Putamen (tissue), 1 donor: ENCODE measurements at regions not wholly inside any gene's neighbourhood (a gene's known extent, or its start where the extent isn't known, plus 50 kb on each side); places are given as distances from the start of the nearest gene placed in this dataset.
"Not testable (repeated sequence)": the region's sequence is repeated elsewhere in the genome, so short reads cannot be mapped to it uniquely, and the experiment has no call there.

Source experiments
- DNase-seq: peaks from one replicate; pipeline ENCODE4 v3.0.0-alpha.2; 2016; ENCODE audit warnings: low spot score

DNA sequence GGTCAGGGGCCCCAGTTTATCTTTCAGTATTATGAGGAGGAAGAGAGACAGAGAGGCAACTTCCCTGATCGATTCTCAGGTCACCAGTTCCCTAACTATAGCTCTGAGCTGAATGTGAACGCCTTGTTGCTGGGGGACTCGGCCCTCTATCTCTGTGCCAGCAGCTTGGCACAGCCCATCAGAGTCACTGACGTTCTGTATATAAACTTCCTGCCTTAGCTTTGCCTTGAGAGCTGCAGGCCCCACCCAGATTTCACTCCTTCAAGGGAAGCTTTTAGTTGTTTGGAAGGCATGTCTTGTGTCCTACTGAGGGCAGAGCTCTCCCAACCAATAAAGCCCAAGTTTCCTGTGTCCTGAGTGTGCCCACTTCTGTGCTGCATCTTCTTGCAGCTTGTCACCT lies 242.5 kb upstream of the PRSS58 start:
- DNase-seq: no peak

DNA sequence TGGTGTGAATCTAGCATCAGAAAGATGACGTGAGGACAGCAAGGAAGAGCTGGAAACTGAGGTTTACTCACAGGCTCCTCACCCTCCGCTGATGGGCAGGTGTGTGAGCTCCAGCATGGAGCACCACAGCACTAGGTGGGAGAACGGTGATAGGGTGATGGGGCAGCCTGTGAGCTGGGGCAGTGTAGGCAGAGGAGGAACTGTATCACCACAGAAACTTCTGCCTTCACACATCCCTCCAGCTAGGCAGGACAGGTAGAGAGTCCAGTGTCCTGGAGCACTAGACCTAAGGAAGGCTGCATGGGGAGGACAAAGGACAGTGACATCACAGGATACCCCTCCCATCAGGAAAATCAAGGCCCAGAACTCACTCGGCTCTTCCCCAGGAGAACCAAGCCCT lies 241.8 kb upstream of the PRSS58 start:
- no peak for DNase-seq

DNA sequence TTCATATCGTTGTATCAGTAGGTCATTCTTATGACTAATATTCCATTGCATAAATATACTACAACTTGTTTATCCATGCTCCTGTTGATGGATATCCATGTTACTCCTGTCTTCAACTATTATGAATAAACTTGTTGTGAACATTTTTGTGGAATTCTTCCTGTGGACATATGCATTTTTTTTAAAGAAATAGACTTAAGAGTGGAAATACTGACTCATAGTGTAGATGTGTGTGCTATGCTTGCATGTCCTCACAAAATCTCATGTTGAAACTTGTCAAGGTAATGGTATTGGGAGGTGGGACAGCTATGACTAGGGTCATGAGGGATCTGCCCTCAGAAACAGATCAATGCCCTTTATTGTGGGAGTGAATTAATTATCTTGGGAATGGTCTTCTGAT lies 240.5 kb upstream of the PRSS58 start:
- DNase-seq: no peak

DNA sequence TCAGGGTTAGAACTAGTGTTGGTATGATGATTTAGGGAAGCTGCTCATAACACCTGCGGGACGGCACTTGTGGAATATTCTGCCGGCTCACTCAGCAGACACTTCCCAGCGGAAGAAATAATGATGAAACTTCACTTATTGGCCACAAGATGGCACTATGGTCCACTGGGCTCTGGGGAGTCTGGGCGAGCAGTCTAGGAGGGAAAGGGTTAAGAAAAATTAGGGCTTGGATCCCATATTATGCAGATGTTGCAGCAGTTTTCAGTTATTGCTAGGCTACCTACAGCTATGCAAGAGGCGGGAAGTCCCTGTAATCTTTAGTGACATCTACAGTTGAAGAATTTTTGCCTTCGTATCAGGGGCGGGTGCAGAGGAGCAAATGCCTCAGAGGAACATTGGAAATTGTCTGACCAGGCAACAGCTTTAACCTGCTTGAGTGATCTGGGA lies 238.7 kb upstream of the PRSS58 start:
- DNase-seq: no peak

DNA sequence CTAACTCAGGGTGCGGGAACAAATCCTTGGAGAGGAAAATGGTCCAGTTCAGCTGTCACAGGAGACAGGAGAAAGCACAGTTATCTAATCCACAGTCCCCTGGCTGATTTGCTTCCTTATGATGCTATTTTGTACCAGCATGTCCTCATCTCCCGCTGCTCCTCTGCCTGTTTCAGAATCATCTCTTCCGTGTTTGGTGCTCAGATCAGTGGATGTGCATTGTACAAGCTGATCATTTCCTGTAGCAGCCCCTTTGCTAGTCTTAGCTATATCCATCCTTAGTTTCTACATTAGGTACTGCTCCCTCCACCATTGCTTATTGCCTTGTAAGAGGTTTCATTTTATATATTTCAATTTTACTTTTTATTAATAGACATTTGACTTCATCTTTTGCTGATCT lies 238.0 kb upstream of the PRSS58 start:
- DNase-seq: not testable (repeated sequence)

DNA sequence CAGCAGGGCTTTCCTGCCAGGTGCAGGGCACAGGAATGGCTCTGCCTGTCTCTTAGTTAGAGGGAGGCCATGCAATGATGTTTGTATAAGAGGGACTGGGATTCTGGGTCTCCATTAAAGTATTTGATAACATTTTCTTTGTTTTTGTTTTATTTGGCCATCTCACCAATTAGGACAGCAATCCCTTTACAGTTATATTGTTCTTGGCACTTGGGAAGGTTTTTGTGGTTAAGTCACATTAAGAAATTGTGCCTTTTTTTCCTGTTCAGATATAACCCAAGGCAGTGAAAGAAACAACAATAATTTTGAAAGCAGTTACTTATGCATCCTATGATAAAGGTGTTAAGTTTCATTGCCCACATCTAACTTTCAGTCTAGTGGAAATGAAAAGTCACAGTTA lies 237.4 kb upstream of the PRSS58 start:
- not testable (repeated sequence) for DNase-seq

DNA sequence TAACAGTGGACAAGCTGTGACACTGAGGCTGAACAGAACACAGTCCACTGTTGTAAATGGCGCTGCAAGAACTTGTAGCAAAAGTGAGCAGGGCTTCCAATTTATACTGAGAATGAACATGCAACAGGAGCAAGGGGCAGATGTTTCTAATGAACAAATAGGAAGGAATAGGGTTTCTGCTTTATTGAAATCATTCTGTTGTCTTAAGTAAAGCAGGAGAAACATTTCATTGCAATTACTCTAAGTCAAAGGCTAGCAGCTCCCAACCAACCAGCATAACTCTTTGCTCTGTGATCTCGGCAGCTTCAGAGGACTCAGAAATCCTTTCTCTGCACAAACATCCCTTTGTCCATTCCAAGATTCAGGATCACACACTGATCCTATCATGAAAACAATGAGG lies 236.2 kb upstream of the PRSS58 start:
- DNase-seq: no peak

DNA sequence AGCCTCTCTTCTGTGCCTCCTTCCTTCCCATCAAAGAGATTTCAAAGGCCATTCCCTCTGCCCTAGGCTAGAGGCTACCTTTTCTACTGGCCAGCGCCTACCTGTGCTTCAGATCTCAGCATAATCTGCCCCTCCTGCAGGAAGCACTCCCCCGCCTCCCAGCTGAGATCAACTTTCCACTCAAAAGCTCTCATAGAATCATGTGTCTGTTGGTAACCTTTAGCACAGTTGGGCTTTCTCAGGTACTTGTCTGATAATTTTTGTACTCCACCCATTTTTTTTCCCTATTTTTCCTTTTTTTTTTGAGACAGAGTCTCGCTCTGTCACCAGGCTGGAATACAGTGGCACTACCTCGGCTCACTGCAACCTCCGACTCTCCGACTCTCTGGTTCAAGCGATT lies 231.0 kb upstream of the PRSS58 start:
- DNase-seq: no peak

DNA sequence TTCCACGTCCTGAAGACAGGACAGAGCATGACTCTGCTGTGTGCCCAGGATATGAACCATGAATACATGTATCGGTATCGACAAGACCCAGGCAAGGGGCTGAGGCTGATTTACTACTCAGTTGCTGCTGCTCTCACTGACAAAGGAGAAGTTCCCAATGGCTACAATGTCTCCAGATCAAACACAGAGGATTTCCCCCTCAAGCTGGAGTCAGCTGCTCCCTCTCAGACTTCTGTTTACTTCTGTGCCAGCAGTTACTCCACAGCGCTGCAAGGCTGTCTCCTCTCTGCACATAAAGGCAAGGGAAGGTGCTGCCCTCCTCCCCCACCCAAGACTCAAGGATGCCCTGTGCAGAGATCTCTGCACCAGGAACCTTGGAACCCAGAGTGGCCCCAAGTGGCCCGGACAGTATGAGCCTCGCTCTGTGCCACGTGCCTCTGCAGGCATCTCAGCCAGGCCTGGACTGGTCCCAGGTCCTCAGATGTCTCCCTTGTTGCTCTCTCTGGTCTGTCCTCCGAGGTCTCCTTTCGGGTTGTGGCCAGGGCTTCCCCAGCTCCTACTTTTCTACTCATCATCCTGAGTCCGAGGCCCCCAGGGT lies 230.3 kb upstream of the PRSS58 start:
- DNase-seq: no peak

DNA sequence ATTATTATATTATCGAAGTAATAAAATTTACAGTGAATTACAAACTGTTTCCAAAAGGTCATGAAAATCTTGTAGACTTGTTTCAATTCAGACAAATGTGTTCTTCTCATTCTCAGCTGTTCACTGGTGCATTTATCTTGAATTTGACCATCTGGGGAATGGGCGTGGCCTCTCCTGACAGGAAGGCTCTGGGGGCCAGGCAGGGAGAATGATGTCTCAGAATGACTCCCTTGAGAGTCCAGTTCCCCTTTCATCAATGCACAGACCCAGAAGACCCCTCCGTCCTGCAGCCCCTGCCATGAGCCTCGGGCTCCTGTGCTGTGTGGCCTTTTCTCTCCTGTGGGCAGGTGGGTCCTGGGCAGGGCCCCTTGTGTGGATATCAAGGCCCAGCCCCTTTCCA lies 229.7 kb upstream of the PRSS58 start:
- DNase-seq: not testable (repeated sequence)

DNA sequence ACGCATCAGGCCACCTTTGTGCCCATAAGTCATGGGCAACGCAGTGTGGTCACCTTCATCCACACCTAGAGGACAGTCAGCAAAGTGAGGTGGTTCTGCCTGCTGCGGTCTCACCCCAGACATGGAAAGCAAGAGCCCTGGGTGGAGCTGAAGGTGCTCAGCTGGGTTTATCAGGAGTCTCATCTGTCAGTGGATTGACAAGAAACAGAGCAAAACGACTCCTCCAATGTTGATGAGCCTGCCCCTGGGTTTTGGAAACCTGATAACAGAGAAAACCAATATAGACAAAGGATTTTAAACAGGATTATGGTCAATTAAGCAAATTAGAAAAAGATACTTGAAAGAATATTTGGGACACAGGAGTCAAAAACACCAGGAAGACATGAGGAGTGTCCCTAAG lies 229.3 kb upstream of the PRSS58 start:
- DNase-seq: no peak

DNA sequence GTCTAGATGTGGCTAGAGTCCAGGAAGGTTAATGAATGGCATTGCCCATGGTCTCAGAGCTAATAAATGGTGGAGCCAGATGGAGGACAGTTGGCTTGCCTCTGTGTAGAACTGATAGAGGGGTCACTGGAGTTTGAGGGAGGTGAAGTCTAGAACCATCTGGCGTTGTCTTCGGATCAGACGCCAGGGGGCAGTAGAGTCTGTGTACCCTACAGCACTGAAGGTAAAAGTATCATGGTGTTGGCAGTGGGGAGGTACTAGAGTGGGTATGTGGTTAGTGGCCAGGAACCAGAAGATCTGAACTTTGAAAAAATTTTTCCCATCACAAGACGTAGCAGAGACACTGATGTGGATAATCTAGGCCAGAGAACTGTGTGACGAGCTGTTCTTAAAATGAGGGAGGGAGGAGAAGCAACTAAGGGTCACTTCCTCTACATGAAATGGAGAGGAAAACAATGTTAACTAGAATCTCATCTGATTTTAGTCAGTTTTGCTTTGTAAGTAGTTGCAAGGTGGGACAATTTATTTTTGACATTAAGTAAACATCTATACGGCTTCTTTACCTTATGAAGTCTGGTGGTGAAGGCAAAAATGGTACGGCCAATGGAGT lies 227.9 kb upstream of the PRSS58 start:
- DNase-seq: no peak

DNA sequence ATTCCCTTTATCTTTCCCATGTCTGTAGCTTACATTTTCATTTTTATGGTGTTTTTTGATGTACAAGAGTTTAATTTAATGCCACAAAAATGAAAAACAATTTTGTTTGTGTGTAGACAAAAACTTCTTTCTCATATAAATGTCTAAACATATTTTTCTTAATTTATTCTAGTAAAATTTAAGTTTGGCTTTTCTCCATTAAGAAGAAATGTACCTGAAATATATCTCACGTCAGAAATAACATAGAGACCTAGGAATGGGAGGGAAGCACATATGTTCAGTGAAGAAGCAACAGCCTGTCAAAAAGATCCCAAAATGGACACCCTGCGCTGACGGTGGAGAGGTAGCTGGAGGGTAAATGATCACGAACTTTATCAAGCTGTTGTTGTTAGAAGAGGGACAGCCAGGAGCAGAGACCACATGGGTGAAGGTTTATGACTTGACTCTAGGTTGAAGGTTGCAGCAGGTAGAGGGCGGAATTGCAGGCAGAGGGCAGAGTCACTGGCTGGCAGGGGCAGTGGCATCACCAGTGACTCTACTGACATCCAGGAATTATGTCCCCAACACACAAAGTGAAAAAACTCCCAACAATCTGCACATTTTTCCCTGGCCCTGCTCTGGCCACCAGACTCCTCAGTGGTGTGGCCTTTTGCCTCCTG lies 225.9 kb upstream of the PRSS58 start:
- no peak for DNase-seq

DNA sequence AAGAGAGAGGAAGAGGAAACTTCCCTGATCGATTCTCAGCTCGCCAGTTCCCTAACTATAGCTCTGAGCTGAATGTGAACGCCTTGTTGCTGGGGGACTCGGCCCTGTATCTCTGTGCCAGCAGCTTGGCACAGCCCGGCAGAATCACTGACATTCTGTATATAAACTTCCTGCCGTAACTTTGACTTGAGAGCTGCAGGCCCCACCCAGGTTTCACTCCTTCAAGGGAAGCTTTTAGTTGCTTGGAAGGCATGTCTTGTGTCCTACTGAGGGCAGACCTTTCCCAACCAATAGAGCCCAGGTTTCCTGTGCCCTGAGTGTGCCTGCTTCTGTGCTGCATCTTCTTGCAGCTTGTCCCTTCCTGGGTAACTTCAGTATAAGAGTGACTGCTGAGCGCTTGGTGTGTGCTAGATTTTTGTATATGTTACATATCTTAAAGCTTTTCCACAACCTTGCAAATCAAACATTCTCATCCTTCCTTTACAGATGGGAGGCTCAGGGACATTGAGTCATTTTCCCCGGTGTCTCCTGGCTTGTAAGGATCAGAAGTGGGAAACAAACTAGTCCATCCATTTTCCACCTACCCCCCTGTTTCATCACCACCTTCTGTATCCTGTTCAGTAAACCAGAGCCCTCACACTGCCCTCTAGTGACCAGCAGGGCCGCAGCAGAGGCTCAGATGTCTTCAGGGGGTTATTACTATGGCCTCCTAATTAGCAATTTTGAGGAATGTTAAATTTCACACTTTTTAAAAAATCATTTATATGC lies 225.2 kb upstream of the PRSS58 start:
- DNase-seq: no peak

DNA sequence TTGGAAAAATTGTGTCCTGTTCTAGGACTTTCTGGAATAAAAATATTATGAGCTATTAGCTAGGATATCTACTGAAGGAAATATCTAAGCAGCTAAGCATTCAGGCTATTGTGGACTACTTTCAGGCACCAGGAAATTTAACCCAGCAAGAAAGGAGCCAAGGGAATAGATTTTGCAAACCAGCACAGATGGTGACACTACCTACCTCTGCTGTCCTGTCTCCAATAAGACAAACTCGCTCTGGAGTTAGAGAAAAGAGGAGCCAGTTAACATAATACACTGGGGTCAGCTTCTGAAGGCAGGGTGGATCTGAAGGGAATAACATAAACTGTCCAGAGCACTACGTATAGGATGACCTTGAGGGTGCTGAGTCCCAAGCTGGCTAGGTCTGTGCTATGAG lies 223.7 kb upstream of the PRSS58 start:
- no peak for DNase-seq

DNA sequence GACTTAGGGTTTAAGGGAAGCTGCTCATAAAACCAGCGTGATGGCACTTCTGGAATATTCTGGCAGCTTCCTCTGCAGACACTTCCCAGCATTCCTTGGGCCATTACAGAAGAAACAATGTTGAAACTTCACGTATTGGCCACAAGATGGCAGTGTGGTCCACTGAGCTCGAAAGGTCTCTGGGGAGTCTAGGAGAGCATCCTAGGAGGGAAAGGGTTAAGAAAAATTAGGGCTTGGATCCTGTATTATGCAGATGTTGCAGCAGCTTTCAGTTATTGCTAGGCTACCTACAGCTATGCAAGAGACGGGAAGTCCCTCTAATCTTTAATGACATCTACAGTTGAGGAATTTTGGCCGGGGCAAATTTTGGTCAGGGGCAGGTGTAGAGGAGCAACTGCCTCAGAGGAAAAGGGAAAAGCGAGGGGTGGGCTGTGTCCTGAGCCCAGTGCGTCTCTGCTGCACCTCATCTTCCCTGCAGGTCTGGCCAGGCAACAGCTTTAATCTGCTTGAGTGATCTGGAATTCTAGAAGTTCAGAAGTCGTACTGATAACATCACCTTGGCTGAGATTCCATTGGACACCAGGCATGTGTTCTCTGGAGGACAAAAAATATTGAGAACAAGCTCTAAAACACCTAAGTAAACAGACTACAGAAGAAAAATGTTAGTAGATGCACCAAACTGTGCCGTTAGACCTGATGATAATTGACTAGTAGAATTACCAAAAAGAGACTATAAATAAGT lies 220.8 kb upstream of the PRSS58 start:
- DNase-seq: peak; percentile 41

DNA sequence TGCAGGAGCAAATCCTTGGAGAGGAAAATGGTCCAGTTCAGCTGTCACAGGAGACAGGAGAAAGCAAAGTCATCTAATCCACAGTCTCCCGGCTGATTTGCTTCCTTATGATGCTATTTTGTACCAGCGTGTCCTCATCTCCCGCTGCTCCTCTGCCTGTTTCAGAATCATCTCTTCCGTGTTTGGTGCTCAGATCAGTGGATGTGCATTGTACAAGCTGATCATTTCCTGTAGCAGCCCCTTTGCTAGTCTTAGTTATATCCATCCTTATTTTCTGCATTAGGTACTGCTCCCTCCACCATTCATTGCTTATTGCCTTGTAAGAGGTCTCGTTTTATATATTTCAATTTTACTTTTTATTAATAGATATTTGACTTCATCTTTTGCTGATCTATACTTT lies 219.9 kb upstream of the PRSS58 start:
- not testable (repeated sequence) for DNase-seq

DNA sequence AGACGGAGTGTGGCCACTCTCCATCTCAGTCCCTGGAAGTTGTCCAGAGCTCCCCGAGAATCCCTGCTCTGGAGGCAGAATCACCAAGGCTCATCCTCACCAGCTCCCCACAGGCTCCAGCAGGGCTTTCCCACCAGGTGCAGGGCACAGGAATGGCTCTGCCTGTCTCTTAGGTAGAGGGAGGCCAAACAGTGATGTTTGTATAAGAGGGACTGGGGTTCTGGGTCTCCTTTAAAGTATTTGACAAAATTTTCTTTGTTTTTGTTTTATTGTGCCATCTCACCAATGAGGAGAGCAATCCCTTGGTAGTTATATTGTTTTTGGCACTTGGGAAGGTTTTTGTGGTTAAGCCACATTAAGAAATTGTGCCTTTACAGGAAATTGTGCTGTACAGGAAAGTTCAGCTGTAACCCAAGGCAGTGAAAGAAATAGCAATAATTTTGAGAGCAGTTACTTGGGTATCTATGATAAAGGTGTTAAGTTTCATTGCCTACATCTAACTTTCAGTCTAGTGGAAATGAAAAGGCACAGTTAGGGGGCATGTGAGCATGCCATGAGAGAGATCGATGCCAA lies 219.3 kb upstream of the PRSS58 start:
- DNase-seq: no peak

DNA sequence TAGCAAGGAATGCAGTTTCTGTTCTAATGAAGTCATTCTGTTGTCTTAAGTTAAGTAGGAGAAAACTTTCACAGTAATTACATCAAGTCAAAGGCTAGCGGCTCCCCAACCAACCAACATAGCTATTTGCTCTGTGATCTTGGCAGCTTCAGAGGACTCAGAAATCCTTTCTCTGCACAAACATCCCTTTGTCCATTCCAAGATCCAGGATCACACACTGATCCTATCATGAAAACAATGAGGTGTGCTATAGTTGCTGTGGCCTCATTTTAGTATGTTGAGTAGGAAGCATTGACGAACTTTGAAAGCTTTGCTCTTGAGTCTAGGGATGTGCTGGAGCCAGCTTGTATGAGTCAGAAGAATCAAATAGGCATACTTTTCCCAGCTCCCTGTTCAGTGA lies 218.2 kb upstream of the PRSS58 start:
- DNase-seq: no peak

DNA sequence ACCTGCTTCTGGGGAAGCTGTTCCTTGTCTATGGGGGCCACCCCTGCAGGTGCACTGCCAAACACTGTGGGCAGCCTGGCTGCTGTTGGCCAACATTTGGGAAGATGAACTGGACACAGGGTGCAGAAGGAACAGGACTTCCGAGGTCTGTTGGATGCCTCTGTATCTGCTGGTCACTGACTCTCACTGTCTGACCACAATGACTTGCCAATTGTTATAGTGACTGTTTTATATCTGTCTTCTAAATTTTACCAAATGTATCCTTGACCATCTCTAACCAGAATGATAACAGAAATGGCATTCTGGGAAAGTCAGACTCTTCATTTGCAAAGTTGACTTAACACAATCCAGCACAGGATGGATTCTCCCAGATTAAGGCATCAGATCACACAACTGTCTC lies 214.0 kb upstream of the PRSS58 start:
- no peak for DNase-seq

DNA sequence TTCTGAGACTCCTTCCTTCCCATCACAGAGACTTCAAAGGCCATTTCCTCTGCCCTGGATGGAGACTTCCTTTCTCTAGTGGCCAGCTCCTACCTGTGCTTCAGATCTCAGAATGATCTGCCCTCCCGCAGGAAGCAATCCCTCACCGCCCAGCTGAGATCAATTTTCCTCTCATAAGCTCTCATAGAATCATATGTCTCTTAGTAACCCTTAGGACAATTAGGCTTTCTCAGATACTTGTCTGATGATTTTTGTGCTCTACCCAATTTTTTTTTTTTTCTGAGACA lies 212.6 kb upstream of the PRSS58 start:
- no peak for DNase-seq
